ENCODE measurements at regions not wholly inside any gene's neighbourhood (a gene's known extent, or its start where the extent isn't known, plus 50 kb on each side); places are given as distances from the start of the nearest gene placed in this dataset.

DNA sequence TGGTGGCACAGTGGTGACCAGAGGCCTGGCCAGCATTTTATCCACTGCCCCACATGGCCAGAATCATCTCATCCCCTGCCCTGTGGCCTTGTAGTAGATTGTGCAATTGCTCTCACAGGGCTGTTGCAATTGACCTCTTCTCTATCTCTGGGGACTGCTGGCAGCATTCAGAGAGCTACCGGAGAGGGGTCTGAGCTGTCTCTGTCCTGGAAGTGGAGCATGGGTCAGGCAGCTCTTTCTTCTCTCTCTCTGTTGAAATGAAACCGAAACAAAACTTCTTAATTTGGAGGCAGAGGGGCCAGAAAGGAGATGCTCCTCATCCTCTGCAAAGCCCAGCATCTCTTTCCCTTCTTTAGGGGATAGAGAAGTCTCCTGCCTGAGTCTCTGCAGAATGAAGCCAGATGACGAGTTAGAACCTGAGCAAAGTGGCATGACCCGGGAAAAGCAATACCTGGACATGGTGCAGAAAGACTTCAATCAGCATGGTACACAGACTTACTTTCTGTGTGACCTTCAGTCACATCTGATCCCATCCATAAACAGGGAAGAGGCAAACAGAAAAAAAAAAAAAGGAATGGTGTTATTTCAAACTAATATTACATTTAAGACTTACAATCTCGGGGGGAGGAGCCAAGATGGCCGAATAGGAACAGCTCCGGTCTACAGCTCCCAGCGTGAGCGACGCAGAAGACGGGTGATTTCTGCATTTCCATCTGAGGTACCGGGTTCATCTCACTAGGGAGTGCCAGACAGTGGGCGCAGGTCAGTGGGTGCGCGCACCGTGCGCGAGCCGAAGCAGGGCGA, 144.5 kb upstream of the BCL6 start:
- TF ChIP-seq, protein P1, sequence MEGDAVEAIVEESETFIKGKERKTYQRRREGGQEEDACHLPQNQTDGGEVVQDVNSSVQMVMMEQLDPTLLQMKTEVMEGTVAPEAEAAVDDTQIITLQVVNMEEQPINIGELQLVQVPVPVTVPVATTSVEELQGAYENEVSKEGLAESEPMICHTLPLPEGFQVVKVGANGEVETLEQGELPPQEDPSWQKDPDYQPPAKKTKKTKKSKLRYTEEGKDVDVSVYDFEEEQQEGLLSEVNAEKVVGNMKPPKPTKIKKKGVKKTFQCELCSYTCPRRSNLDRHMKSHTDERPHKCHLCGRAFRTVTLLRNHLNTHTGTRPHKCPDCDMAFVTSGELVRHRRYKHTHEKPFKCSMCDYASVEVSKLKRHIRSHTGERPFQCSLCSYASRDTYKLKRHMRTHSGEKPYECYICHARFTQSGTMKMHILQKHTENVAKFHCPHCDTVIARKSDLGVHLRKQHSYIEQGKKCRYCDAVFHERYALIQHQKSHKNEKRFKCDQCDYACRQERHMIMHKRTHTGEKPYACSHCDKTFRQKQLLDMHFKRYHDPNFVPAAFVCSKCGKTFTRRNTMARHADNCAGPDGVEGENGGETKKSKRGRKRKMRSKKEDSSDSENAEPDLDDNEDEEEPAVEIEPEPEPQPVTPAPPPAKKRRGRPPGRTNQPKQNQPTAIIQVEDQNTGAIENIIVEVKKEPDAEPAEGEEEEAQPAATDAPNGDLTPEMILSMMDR (IDR thresholded peaks at IDR 0.05; ENCODE audit: low read depth, low read length): no peak
- peak; percentile 31 for TF ChIP-seq POLR2A (IDR thresholded peaks at IDR 0.05; ENCODE audit: extremely low read depth, insufficient read length)
- peak; percentile 84 for TF ChIP-seq MYC (IDR thresholded peaks at IDR 0.05; ENCODE audit: low read depth, low read length)
- TF ChIP-seq, protein P2, sequence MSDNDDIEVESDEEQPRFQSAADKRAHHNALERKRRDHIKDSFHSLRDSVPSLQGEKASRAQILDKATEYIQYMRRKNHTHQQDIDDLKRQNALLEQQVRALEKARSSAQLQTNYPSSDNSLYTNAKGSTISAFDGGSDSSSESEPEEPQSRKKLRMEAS (IDR thresholded peaks at IDR 0.05; ENCODE audit: low read depth, low read length): peak; percentile 59; the same call in 1 of the 2 replicates
